Muscle of arm (tissue), 1 donor: ENCODE measurements at regions not wholly inside any gene's neighbourhood (a gene's known extent, or its start where the extent isn't known, plus 50 kb on each side); places are given as distances from the start of the nearest gene placed in this dataset.

ENCODE experiments used
- DNase-seq: peaks from one replicate; pipeline ENCODE4 v3.0.0-alpha.2; 2013

GRCh38 chr2:41949091-41949882 is 98.5 kb upstream of the PKDCC start:
- DNase-seq: no peak

DNA sequence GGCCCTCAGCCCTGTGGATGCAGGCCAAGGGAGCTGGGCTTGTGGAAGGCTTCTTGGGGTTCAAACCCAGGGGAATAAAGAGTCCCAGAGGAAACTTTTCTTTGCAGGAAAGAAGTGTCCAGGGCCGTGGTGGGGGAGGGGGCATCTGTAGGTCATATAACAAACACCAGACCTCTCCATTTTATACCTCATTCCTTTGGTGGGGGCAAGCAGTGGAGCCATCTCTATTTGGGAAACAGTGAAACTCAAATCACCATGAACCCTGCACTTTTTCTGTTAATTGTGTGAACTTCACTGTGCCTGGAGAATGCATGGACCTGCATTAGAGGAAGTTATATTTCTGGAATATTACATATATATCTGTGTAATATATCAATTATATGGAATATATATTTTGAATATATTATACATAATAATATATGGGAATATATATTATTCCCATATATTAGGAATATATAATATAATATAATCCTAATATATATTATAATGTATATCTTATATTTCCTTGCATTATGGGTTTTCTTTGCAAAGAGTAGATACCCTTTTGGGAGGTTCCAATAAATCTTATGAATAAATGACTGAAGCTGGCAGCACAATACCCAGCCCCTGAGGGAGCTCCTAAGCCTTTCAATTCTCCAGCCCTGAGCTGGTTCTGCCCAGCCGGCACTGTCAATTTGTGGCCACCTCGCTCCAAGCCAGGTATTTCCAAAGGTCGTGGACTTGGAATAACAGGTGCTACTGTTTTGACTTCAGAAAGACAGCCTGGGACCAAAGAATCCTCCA is 97.7 kb upstream of the PKDCC start:
- no peak for DNase-seq

DNA sequence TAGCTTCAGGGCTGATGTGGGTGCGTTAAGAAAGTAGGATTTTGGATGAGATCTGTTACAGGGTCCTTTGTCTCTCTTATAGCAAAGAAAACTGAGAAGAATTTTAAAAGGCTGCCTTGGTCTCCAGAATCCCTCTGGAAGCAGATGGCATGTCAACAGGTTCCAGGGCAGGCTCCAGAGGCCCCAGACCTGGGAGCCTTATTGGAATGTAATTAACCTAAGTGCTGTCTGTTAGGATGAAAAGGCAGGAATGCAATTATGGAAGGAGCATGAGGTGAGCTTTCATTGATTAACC is 97.2 kb upstream of the PKDCC start:
- DNase-seq: no peak

GRCh38 chr2:41954304-41955291 is 93.2 kb upstream of the PKDCC start:
- no peak for DNase-seq

DNA sequence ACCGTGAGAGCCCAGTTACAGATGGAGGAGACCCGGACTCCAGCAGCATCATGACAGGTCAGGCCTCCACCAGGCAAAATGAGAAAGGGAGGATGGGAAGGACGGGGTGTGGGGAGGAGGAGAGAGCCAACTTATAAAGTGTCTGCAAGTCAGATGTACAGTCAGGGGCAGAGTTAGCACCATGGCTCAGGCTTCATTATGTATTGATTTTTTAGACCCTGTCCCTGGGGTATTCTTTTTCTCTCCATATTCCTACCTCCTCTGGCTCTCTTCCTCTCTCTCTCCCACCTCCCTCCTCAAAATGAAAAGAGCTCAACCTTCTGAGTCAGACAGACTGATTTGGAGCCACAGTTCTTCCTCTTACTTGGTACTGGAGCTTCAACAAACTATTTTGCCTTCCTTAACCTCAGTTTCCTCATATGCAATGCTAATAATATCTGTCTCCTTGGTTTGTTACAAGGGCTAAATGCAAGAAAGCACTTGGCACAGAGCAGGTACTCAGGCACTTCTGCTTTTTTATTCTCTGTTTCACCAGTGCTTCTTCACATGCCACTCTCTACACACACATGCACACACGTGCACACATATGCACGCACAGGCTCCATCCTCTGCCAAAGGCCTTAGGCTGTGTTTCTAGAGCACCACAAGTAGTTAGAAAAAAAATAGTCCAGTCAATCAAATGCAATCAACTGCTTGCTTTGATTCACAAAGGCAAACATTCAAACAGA is 92.3 kb upstream of the PKDCC start:
- no peak for DNase-seq

DNA sequence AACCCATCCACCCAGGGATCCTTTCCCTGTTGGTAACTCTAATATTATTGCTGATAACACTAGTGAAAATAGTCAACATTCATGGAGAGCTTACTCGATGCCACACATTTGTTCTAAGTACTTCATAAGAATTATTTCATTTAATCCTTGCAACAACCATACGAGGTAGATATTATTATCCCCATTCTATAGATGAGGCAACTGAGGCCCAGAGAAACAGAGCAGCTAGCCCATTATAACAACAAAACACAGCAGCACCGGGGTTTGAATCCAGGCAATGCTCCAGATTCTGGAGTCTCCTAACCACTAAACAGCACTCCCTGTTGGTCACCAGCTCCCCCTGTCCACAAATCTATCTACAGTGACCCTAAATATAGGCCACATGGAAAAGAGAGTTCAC is 90.4 kb upstream of the PKDCC start:
- DNase-seq: no peak

GRCh38 chr2:41958251-41958650 is 89.6 kb upstream of the PKDCC start:
- DNase-seq: no peak

GRCh38 chr2:41958775-41959174 is 89.0 kb upstream of the PKDCC start:
- no peak for DNase-seq

GRCh38 chr2:41959760-41960159 is 88.1 kb upstream of the PKDCC start:
- DNase-seq: no peak

DNA sequence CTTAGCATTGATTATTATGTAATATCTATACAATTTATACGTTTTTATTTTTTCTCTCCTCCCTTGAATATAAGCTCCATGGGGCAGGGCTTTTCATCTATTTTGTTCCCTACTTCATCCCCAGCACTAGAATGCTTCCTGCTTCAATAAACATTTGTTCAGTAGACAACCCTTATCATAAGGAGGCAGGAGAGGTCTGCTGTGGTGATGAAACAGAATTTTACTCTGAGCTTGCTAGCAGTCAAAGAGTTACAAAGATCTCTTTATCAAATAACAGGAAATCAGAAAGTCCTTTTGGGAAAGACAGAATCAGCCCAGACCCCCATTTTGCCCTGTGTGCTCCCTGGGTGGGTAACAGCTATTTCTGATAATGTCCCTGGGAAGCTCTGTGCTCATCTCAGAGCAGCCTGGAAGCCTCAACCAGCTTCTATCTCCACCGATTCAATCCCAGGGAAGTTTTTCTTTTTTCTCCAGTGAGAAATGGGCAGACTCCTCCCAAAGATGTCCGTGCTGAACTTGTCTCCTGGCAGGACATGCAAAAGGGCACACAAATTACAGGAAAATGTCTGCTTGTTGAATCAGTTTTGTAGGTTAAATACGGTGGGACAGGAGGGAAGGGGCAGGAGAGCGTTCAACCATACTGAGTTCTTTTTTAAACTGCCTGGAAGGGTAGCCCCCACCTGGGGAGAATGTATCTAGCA is 84.7 kb upstream of the PKDCC start:
- DNase-seq: no peak

DNA sequence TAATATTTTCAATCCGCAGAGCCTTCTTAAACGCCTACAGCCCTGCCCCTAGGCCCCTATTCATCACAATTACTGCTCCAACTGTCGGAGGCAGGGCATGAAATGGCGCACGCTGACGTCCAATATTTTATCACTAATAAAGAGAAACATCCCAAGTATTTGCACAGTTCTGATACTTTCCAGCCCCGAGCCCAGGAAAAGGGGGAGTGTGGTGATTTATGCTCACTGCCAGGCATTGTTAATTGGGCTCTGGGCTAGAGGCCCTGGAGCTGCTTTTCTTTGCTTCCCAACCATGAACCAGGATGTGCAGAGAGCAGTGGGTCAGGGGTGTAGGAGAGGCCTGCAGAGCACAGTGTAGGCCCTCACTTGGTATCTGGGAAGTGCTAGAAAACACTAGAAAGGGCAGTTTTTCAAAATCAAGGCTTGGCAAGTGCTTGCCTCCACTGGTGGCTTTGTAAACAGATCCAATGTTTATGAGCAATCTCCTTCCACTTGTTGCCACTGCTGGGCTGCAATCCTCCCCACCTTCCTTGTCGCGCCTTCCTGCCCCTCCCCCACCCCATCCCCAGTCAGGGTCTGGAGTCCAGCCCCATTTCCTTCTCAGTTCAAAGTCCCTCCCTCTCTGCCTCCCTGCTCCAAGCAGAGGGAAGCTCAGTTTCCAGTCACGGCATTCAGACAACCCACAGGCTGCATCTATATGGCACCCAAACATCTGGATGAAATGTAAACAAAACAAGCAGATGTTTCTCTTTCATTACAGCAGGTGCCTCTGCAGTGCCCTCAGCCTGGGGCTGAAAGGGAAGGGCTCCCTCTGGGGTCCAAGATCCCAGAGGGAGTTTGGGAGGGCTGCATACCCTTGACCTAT is 83.9 kb upstream of the PKDCC start:
- peak; percentile 57 for DNase-seq

DNA sequence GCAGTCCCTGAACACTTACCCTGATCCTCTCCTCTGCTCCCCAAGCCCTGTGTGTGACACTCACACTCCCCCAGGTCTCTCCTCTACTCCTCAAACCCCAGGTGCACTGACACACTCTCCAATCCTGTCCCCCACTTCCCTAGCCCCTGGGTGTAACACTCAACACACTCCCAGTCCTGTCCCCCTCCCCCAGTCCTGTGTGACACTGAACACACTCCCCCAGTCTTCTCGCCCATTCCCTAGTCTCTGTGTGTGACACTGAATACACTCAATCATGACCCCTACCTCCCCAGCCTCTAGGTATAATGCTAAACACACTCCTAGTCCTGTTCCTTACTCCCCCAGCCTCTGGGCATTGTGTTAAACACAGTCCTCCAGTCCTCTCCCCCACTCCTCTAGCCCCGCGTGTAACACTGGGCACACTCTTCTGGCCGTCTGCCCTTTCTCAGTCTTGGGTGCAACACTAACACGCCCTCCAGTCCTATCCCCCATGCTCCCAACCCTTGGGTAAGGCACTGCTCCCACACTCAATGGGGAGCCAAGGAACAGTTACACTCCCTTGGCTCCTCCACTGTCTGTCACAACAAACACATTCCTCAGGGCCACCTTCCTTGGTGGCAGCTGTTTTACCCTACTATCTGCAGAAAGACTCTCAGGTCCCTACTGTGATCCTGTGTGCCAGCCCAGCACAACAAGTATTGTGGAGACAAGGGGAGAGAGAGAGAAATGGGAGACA is 82.5 kb upstream of the PKDCC start:
- no peak for DNase-seq

GRCh38 chr2:41965909-41966295 is 81.9 kb upstream of the PKDCC start:
- no peak for DNase-seq

DNA sequence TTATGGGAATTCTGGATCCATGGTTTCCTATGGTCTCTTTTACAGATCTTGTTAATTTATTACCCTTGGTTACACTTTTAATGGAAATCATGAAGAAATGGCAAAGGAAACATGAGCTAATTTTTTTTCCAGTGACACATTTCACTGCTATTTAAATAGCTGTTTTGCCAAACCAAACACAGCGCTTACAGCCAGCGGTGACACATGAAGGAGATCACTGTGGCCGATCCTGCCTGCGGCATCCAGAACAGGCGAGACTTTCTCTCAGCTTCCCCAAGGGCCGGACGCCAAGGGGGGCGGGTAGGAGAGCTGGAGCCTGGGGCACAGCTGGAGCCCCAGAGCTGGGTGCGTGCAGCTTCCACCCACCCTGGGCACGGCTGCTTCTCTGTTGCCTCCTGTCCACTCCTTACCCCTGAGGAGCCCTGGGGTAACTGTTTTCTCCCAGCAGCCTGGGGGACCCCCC is 81.4 kb upstream of the PKDCC start:
- peak; percentile 80 for DNase-seq

DNA sequence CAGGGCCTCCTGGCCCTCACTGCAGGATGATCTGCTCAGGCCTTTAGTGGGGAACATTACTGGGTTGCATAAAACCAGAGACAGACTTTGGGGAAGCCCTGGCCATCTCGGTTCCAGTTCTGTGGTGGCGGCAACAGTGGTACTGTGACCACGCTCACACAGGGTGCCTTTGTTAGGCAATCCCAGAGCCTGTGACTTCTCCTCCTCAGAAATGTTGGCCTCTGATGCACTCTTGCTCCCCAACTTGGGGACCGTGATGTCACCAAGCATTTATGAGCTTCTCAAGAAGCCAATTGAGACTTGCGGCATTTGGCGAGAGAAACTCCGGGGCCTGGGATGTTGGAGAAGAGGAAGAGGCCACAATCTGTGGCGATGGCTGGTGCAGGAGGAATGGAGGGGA is 80.9 kb upstream of the PKDCC start:
- peak; percentile 28 for DNase-seq

DNA sequence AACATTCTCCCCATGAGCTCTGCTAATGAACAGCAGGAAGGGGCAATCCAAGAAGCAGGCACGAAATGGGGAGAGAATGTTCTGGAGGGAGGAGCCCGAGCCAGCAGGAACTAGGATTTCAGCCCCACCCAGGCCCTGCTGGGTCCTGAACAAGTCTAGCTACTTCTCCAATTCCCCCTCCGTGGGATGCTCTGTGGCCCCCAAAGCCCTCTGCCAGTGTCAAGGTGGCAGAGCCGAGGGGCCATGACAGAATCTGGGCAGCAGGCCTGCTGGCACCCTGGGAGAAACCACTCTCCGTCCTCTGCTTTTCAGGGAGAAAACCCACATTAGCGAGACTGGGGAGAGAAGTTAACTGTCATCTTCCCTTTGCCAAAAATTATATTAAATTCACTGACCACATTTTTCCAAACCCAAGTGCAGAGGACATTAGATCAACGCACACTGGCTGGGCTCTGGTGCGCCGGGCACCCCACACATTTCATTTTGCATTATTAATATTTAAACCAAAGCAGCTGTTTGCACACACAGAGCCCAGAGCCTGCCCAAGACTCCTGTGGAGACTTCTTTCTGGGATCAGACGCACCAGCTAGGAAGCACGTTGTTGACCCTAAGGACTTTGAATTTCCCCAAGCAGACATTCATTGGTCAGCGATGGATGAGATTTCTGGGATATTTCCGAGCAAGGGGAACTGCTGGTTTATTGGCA is 80.2 kb upstream of the PKDCC start:
- peak; percentile 64 for DNase-seq

- DNase-seq: no peak
Measured at GRCh38 chr2:41968182-41968578, 79.6 kb upstream of the PKDCC start.

- peak; percentile 59 for DNase-seq
Measured at GRCh38 chr2:41970988-41971660, 76.7 kb upstream of the PKDCC start.
